GM19025 (cell line): ENCODE measurements at regions not wholly inside any gene's neighbourhood (a gene's known extent, or its start where the extent isn't known, plus 50 kb on each side); places are given as distances from the start of the nearest gene placed in this dataset.
"Not testable (repeated sequence)": the region's sequence is repeated elsewhere in the genome, so short reads cannot be mapped to it uniquely, and the experiment has no call there.

ENCODE experiments used
- ATAC-seq: cut with Tn5 transposase; IDR thresholded peaks from one replicate; pipeline ENCODE4 v1.9.1; 2021; ENCODE audit warnings: mild to moderate bottlenecking, low read depth, moderate library complexity; ENCODE audit not compliant: unreplicated experiment

DNA sequence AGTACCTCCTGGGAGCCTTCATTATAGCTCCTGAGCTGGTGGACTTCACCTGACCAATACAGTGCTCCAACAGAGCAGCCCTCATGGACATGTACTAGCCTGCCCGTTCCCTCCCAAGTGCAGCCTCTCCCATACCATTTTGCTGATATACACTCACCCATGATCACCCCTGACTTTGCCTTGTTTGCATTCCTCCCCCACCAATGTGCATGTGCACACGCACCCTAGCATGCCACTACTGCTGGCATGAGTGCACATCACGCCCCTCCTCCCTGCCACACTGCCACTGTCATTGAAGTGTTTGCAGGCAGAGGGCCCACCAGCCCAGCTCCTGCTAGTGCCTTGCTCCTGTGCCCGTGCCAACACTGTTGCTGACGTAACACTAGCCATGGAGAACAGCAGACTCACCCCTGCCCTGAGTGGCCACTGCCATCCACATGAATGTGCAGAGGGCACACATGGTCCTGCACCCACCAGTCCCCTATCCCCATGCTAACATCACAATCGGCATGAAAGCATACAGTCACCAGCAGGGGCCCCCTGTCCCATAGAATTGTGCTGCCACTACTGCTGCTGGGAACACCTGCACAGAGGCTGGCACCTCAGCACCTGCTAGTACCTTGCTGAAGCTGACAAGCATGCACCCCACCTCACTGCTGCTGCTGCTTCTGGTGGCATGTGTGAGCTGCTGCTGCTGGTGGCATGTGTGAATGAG, 110.3 kb downstream of the SINHCAF start:
- ATAC-seq = no peak

DNA sequence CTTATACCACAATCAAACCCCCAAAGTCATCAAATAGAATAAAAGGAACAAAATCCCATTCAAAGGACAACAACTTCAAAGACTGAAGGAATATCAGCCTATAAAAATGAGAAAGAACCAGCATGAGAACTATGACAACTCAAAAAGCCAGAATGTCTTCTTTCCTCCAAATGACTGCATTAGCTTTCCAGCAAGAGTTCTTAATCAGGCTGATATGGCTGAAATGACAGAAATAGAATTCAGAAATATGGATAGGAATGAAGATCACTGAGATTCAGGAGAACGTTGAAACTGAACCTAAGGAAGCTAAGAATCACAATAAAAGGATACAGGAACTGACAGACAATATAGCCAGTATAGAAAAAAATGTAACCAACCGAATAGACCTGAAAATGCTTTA, 109.5 kb downstream of the SINHCAF start:
- no peak for ATAC-seq

DNA sequence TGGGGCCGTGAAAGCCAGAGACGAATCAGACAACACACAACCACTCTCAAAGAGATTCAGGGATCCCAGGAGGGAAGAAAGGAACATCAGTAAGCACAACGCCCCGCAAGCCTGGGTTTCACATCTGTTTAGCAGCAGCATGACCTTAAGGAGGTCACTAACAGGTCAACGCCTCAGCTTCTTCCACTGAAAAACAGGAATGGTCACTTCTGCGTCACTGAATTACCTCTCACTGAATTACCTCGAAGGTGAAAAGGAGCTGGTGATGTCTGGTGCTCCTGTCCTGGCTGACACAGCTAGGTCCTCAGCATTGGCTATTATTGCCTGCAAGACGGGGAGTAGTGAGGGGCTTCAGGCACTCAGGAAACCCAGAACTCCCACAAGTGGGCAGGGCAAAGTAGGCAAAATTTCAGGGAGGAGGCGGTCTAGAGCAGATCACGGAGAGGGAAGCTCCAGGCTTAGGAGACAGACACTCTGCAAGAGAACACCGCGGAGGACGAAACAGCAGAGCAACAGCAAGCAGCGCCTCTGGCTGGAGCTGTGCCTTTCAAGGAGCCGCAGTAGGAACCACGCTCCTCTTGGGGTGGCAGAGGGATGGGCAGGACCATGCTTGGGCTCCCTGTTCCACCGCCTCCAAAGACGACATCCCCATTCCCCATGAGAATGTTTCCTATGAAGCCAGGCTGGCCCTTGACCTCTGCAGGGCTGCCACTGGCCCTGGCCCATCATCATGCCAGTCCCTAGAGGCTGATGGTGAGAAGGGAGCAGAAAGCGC, 108.4 kb downstream of the SINHCAF start:
- no peak for ATAC-seq

DNA sequence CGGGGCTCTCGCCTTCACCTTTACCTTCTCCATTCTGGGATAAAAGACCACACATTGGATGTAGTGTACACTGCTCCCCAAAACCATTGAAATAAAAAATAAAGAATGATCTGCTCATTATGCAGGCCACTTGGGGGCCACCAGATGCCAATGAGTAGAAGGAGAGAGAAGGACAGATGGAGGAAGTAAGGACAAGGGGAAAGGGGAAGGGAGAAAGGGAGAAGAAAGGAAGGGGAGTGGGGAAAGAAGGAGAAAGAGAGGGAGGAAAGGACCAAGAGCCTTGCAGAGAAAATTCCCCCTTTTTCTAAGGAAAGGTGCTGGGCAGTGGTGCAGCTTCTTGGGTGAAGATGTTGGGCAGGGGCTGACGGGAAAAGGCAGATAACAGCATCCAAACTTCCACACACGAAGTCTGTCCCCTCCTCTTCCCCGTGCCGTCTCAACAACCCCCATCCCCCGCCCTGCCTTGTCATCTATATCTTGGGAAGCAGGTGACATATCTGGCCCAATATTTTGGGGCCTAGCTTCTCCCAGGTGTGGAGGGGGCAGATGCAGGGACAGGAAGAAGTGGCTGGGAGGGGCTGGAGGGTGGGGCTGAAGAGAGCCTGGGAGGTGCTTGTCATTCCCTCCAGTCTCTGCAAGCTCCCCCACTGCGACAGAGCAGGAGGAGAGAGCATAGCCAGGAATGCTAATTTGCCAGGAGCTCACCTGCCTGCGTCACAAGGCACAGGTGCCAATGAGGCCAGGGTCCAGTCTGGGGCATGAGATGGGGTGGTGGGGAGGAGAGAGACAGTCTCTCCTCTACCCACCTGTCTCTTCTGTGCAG, 107.5 kb downstream of the SINHCAF start:
- no peak for ATAC-seq

DNA sequence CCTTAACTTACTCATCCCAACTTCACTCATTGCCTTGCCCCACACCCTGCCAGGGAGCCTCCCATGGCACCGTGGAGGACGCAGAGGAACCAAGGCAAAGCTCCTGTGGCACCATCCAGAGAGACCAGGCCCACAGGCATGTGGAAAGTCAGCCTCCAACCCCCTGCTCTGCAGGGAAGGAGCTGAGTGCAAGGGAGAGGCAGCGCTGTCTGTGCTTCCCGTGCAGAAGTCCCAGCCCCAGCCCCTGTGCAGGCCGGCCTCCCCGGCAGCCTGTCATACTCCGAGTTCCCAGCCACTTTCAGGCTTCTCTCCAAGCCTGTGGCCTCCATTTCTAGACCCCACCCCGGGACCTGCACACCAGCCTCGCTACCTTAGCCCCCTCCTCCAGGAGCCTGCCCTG, 106.4 kb downstream of the SINHCAF start:
- no peak for ATAC-seq

DNA sequence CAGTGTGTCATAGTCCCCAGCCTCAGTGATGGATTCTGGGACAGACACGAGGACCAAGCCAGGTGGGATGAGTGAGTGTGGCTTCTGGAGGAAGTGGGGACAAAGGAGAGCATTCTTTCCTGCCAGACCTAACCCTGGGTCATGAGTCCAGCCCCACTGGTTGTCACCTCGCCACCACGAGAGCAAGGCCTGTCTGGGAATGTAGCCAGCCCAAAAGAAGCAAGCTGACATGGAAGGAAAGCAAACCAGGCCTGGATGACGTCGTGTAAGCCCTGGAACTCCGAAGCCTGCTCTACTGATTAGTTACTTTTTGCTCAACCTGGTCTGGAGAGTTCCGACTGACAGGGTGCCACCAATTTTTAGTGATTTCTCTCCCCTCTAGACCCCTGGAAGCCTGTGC, 105.9 kb downstream of the SINHCAF start:
- ATAC-seq = no peak

DNA sequence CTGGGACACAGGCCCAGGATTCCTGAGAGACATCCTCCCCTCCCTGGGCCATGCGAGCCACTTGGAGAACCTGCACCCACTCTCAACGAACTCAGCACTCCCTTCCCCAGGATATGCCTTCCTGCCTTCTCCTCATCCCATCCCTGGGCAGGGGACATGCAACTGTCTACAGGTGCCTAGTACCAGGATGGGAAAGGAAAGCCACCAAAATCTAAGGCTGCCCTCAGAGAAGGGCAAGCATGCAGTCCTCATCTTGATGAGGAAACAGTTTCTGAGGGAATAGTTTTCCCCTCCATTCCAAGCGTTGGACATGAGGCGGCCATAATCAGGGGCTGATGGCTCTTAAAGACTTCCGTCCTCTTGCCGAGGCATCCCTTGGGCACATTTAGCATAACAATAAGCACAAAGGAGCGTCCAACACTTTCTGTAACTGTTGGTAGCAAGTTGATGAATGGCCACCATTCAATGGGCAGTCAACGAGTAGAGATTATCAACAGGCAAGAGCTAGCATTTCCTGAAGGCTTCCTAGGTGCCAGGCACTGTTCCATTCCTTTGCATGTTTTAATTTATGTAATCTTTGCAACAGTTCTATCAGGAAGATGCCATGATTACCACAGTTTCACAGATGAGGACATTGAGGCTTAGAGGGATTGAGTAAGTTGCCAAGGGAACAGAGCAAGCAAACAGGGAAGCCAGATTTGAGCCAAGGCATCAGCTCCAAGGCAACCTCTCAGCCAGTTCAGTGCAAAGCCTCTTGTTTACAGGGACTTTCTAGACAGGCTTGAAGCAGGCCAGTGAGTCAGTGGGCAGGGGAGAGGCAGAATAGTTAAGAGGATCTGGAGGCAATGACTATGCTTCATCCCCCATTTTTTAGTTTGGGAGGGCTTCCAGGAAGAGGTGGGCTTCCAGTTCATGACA, 105.1 kb downstream of the SINHCAF start:
- no peak for ATAC-seq

DNA sequence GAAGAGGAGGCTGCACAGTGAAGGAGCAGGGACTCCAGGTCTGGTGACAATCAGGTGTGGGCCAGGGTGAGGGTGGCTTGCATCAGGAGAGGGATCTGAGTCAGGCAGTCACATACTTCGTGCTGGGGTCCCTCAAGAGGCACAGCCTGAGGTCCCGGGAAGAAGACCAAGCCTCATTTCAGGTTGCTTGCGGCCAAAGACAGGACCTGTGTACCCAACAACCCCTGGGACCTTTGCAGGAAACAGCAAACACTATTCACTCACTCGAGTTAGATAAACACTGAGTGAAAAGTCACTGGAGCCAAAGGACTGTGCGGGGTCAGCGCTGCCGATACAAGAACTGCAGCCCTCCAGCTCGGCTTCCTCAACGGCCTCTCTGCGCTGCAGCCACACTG, 104.4 kb downstream of the SINHCAF start:
- no peak for ATAC-seq

DNA sequence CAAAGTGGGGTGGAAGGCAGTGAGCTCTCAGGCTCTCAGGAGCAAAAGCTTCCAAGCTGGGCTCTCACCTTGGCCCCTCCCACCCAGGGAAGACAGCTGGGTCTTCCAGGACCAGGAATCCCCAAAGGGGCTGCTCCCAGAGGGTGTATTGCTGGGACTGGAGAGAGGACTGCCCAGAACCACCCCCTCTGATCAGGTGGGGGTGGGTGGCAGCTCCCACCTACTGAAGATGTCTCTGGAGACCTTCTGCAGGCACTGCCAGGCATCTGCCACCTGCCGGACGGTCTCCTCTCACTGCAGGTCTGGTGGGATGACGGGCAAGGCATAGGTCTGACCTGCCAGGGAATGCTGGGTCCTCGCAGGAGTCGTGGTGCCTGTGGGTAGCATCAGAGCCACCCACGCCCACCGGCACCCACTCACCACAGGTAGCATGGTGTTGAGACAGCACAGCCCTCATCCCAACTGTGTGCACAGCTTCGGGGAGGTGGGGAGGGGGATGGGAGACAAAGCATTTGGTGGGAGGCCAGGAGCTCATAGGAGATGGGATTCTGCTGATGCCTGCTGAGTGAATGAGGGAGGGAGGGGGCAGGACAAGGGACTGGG, 103.2 kb downstream of the SINHCAF start:
- ATAC-seq = no peak

DNA sequence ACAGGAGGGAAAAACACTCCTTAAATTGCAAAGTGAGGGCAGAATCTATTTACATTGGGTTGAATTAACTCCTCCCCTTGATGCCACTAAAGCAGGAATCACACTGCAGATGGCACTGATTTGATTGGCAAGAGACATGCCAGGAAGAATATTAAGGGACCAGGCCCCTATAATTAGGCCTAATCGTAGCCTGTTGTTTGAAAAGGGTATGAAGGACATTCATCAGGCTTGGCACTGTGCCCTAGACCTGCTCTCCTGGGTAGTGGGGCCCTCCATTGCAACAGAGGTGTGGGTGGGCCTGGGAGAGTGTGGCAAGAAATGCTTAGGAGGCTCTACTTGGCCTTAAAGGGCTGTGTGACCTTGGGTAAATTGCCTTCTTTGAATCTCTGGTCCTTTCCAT, 102.3 kb downstream of the SINHCAF start:
- not testable (repeated sequence) for ATAC-seq

DNA sequence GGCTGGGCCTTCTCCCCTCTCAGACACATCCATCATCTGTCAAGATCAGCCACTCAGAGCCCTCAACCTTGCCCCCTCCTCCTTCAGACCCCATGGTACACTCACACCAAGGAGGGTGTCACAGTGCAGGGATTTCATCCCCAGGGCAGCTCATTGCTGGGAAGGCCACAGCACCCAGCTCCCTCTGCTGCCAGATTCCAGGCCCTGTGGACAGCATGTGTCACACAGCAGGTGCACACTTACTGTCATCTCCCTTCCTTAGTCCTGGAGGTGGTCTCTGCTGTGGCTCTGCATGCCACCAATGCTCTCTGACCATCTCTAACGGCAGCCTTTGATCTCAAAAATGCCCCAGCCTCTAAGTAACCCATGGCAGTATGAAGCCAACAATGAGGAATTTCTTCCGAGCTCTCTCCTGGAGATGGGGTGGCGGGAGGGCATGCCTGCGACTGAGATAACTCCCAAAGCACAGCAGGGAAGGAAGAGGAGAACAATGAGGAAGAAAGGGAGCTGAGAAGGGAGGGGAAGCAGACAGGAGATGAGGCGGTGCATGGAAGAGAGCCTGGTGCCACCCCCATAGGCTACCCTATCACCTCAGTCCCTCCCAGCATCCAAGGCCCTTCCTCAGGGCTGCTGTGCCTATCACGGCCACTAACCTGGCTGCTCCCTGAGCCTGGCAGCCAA, 101.0 kb downstream of the SINHCAF start:
- ATAC-seq = no peak

DNA sequence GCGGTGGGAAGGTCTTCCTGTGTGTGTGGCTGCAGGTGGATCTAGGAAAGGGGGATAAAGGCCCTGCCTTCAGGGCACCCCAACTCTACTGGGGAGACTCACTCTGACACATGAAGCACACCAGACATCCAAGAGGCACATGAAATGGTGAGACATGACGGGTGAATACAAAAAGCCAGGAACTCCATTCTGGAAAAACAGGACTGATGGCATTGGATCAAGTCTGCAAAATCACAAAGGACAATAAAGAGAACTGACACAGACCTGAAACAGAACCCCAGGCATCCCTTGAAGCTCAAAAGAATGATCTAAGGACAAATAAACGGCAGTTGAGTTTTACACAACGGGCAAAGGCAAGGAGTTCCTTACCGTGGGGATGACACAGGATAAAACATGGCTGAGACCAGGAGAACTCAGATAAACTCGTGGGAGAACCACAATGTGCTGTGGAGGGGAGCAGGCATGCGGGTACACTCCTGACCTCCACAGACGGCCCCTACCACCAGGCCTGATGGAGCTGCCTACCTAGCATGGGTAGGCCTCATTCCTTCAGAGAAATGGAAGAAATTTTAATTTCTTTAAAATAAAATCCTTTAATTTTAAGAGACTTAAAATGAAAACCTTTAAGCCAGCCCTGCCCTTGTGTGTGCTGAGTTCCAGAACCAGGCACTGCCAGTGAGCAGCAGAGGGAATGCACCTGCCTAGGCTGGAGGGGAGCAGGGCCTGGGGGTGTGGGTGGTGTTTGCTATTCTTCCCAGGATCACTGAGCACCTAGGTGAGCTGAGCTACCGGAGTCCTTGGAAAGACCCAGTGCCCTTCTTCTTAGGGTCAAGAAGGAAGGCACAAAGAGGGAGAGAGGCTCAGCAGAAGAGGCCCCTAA, 100.1 kb downstream of the SINHCAF start:
- ATAC-seq = no peak

DNA sequence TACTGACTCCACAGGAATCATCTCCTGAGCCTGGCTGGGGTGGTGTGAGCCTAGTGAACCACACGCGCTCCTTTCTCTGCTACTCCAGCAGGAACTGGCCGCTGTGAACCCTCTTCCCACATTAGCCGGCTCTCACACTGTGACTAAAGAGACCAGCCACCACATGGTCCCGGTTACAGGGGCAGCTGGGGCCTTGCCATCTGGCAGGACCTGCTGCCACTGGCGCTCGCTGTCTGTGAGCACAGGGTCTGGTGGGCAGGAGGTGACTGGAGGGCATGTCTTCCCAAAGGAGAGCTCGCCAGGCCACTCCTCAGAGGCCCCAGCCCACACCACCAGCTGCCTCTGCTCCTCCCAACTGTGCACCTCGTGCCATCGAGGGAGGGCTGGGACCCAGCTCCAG, 99.3 kb downstream of the SINHCAF start:
- no peak for ATAC-seq

DNA sequence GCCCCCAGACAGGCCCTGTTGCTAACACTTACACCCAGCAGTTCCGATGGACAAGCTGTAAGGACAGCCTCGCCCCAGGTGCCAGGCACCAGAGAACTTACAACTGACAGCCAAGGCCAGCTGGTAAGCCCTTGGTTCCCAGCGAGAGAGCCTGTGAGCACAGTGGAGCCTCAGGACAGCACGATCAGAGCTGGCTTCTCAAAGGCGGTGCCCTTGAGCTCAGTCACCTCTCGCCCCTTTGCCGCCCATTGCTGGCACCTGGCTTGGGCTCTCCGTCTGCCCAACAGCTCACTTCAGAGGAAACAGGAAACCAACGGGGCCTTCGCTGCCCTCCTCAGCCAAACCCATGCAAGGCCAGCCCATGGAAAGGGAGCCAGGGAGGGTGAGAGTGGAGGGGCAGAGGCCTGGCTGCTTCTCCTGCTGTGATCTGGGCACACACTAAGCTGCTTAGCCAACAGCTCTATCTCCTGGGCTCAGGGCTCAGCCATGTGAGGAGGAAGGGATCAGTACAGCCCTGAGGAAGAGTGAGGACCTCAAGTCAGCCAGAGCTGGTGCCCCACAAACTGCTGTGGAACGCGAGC, 98.5 kb downstream of the SINHCAF start:
- no peak for ATAC-seq

DNA sequence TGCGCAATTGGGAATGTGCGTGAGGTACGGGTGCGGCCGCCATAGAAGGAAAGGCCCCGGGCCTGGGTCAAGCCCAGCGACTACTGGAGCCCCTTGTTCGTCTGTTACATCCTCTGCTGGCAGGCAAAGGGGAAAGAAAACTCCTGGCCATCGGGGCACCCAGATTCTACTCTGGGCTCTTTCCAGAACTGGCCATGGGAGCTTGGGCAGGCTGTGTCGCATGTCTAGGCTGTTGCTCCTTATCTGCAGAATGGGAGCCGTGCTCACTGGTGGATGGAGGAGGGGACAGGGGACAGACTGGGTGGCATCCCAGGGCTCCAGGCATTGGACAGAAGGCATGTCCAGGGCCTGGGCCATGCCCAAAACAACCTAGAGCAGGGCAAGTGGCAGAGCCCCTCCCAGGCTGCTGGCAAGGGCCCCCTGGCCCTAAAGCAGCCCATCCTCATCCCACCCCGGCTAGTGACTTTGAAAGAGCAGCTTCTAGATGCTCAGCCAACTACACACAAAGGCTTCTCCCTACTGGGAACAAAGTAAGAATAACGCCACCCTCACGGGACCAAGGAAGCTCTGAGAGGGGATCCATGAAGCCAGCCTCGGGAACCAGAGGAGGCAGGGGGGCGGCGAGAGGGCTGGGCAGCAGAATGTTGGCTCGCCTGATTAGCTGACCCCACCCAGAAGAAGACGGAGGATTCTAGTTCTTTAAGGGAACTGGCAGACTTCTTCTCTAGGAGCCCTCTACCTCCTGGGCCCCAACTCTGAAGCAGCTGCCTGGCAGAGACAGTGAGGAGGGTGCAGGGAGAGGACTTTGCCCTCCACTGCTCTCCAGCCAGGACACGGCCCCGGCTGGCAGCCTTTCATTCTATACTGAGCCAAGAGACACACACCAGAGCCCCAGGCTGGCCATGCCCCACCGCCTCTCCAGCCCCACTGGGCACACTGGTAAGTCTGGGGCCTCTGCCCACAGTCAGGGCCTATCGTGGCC, 96.8 kb downstream of the SINHCAF start:
- no peak for ATAC-seq

DNA sequence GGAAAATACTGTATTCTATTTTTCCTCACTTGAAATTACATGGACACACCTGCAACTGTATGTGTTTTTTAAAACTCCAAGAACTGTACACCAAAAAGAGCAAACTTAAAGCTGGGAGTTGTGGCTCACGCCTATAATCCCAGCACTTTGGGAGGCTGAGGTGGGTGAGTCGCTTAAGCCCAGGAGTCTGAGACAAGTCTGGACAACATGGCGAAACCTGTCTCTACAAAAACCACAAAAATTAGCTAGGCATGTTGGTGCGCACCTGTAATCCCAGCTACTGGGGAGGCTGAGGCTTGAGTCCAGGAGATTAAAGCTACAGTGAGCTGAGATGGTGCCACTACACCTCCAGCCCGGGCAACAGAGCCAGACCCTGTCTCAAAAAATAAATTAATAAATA, 95.9 kb downstream of the SINHCAF start:
- no peak for ATAC-seq
